ENCODE measurements at regions not wholly inside any gene's neighbourhood (a gene's known extent, or its start where the extent isn't known, plus 50 kb on each side); places are given as distances from the start of the nearest gene placed in this dataset.

DNA sequence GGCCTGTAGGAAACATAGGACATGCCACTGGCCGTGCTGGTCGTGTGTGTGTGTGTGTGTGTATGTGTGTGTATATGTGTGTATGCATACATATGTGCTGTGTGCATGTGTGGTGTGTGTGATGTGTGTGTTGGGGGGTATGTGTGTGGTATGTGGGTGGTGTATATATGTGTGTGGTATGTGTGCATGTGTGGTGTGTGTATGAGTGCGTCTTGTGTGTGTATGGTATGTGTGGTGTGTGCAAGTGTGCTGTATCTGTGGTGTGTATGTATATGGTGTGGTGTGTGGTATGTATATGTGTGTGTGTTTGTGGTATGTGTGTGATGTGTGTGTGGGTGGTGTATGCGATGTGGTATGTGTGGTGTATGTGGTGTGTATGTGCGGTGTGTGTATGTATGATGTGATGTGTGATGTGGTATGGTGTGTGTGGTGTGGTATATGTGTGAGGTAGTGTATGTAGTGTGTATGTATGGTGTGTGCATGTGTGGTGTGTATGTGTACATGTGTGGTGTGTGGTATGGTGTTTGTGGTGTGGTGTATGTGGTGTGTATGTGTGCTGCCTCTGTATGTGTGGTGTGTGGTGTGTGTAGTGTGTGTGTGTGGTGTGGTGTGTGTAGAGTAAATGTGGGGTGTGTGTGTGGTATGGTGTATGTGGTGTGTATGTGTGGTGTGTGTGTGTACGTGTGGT lies 120.8 kb upstream of the CACHD1 start:
- TF ChIP-seq, protein P1, sequence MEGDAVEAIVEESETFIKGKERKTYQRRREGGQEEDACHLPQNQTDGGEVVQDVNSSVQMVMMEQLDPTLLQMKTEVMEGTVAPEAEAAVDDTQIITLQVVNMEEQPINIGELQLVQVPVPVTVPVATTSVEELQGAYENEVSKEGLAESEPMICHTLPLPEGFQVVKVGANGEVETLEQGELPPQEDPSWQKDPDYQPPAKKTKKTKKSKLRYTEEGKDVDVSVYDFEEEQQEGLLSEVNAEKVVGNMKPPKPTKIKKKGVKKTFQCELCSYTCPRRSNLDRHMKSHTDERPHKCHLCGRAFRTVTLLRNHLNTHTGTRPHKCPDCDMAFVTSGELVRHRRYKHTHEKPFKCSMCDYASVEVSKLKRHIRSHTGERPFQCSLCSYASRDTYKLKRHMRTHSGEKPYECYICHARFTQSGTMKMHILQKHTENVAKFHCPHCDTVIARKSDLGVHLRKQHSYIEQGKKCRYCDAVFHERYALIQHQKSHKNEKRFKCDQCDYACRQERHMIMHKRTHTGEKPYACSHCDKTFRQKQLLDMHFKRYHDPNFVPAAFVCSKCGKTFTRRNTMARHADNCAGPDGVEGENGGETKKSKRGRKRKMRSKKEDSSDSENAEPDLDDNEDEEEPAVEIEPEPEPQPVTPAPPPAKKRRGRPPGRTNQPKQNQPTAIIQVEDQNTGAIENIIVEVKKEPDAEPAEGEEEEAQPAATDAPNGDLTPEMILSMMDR (conservative IDR thresholded peaks at IDR 0.05; ENCODE audit: low read depth, low read length) = no peak
- TF ChIP-seq SMC3 (IDR thresholded peaks at IDR 0.05; ENCODE audit: low read depth, low read length) (no peak), POLR2A (IDR thresholded peaks at IDR 0.05; ENCODE audit: low read depth, low read length) (no peak), RCOR1 (IDR thresholded peaks at IDR 0.05; ENCODE audit: insufficient replicate concordance, low read length) (no peak)
